Heart right ventricle (tissue), 16 donors: ENCODE measurements at regions not wholly inside any gene's neighbourhood (a gene's known extent, or its start where the extent isn't known, plus 50 kb on each side); places are given as distances from the start of the nearest gene placed in this dataset.
A peak's percentile ranks its signal among the peaks of the same experiment; 100 is the strongest.

Source experiments
- ATAC-seq, 8 donors: fragments of 200-7000 bp; cut with Tn5 transposase; one replicate each; pipeline ENCODE4 v1.9.1; 2020; ENCODE audit warnings: mild to moderate bottlenecking in 8 of 8, moderate library complexity in 8 of 8, moderate number of reproducible peaks in 1 of 8
- DNase-seq, 2 donors: peaks; one replicate each; pipeline ENCODE4 v3.0.0-alpha.2; 2020
- H3K27ac ChIP-seq, 10 donors: fragments of 200-600 bp; sonication (generic) in 2 of 10; one replicate each; pipeline versions ENCODE4 v1.5.0 to v1.8.0; 2020 to 2022; ENCODE audit warnings: mild to moderate bottlenecking in 3 of 10
- H3K27me3 ChIP-seq, 7 donors: fragments of 200-600 bp; one replicate each; pipeline ENCODE4 v1.8.0; 2021 to 2022; ENCODE audit warnings: mild to moderate bottlenecking in 2 of 7
- H3K36me3 ChIP-seq, 9 donors: fragments of 200-600 bp; sonication (generic) in 1 of 9; one replicate each; pipeline versions ENCODE4 v1.5.0 to v1.8.0; 2020 to 2022; ENCODE audit warnings: mild to moderate bottlenecking in 2 of 9
- H3K4me1 ChIP-seq, 9 donors: fragments of 200-600 bp; sonication (generic) in 1 of 9; one replicate each; pipeline versions ENCODE4 v1.5.0 to v1.8.0; 2020 to 2022; ENCODE audit warnings: mild to moderate bottlenecking in 4 of 9
- H3K4me3 ChIP-seq, 10 donors: fragments of 200-600 bp; sonication (generic) in 2 of 10; one replicate each; pipeline versions ENCODE4 v1.5.0 to v1.8.0; 2020 to 2022; ENCODE audit warnings: mild to moderate bottlenecking in 7 of 10, moderate library complexity in 2 of 10
- H3K9me3 ChIP-seq, 11 donors: fragments of 200-600 bp in 10 of 11; sonication (generic) in 2 of 11; one replicate each; pipeline versions ENCODE4 v1.5.0 to v1.8.0; 2013 to 2022; ENCODE audit warnings: mild to moderate bottlenecking in 2 of 11, control low read depth in 1 of 11, moderate library complexity in 1 of 11
- WGBS, 2 donors: extraction: QIAGEN DNeasy Blood & Tissue Kit; methylation state at CpG; one replicate each; pipeline ENCODE4 v1.1.7; 2013; ENCODE audit warnings: inconsistent platforms in 1 of 2; 5-methylcytosine and 5-hydroxymethylcytosine counted together
- intact Hi-C, 10 donors: fragments of 100-400 bp; cut with DNase I; formaldehyde crosslinking; loops; one replicate each; pipeline versions ENCODE4 v1.11.1 to v1.14.2; 2022
- TF ChIP-seq, protein P1 (sequence below), 9 donors: fragments of 200-600 bp; sonication (generic) in 2 of 9; IDR thresholded peaks; one replicate each; pipeline versions ENCODE4 v1.5.0 to v1.8.0; 2021 to 2022; ENCODE audit warnings: antibody characterized with exemption in 9 of 9, mild to moderate bottlenecking in 5 of 9, moderate library complexity in 1 of 9
- donor health status: Arrhythmogenic right ventricular cardiomyopathy.
- donor health status: ischemic (EF 13 %, LVEDD 7.1; RV severe dilation, severe dysfunction).
- donor health status: healthy with polysubstance abuse.
- donor health status: DM: no; HTN: yes; CAD: no.
- donor health status: DM: no; HTN: no; CAD: no.
- donor health status: ischemic (EF 25% LVEDD 6.9; RV normal size, moderate dysfunction).
- donor health status: ischemic (EF 25% LVEDD 5.7; RV mildly dilated, moderate dysfunction).
- donor health status: healthy.
- donor health status: DM: yes; HTN: yes; CAD: no.
- donor health status: Ischemic cardiomyopathy.
- donor health status: ischemic (EF 35%, LVEDD 5.7; RV mildly dilated, moderate dysfunction).
- donor health status: nonischemic (EF 11% LVEDD 7.7; RV severe dilation, severe dysfunction).
- donor health status: DM: yes; HTN: yes; CAD: no.
- donor health status: PGD.
- donor health status: ischemic (EF 29% LVEDD 5.4; RV normal size, mild dysfunction).
- donor health status: nonischemic (EF 23%, LVEDD 6.1; RV moderate dilation, normal function).

DNA sequence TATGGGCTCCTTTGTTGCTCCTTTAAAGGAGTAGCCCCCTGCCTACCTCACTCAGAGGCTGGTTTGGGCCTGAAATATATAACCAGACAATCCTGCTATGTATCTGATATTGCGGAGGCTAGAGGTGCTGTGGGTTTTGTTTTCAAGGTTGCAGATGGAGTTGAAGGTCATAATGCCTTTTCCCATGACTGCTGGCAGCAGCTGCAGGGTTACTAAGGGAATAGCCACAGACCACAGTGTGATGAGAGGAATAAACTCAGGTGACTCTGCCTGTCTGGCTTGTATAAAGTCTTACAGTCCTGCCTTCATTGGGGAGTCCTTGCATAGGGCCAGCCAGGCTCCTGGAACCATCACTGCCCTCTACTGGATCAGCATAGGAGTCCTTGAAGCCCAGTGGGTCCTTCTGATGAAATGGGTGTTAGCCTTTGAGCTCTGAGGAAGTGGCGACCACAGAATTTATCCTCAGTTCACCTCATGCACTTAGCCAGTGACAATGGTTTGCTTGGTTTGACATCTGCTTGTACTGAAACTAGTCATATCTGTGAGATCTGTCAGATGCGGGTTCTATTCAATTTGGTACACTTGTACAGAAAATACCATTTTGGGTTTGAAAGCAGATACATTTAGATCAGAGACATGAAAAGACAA, 174.4 kb upstream of the HMCN1 start:
- peak in 1 of 2 donors; percentile 40 for DNase-seq
- intact Hi-C loops: no loop called here
- H3K27ac ChIP-seq: peak overlapping the region in 2 of 10 donors; percentile 34 to 42

GRCh38 chr1:185559151-185559550, 175.0 kb upstream of the HMCN1 start:
- intact Hi-C loops: no loop called here
- ATAC-seq (no peak), DNase-seq (no peak)
- H3K4me1 ChIP-seq: peaks cover 0 to 25% (median 0%) of the 10 kb centered on the region in 9 donors
- TF ChIP-seq, protein P1, sequence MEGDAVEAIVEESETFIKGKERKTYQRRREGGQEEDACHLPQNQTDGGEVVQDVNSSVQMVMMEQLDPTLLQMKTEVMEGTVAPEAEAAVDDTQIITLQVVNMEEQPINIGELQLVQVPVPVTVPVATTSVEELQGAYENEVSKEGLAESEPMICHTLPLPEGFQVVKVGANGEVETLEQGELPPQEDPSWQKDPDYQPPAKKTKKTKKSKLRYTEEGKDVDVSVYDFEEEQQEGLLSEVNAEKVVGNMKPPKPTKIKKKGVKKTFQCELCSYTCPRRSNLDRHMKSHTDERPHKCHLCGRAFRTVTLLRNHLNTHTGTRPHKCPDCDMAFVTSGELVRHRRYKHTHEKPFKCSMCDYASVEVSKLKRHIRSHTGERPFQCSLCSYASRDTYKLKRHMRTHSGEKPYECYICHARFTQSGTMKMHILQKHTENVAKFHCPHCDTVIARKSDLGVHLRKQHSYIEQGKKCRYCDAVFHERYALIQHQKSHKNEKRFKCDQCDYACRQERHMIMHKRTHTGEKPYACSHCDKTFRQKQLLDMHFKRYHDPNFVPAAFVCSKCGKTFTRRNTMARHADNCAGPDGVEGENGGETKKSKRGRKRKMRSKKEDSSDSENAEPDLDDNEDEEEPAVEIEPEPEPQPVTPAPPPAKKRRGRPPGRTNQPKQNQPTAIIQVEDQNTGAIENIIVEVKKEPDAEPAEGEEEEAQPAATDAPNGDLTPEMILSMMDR (IDR thresholded peaks at IDR 0.05): no peak
- H3K9me3 ChIP-seq: no peaks in the 10 kb centered on the region
- H3K4me3 ChIP-seq: no peak overlapping the region
- no peaks in the 10 kb centered on the region for H3K36me3 ChIP-seq
- WGBS, 2 donors: 75 to 91% methylated on average over 1 of the region's 1 CpG
- no peaks in the 10 kb centered on the region for H3K27me3 ChIP-seq
- no peak overlapping the region for H3K27ac ChIP-seq

More for the DNA sequence above, 174.4 kb upstream of the HMCN1 start:
- Histone ChIP-seq H3K4me3 (no peak overlapping the region), H3K4me1 (peaks cover 0 to 25% (median 0%) of the 10 kb centered on the region in 9 donors), H3K27me3 (no peaks in the 10 kb centered on the region), H3K36me3 (no peaks in the 10 kb centered on the region), H3K9me3 (no peaks in the 10 kb centered on the region)
- 80 to 84% methylated on average over 3 of the region's 3 CpGs for WGBS, 2 donors
- peak; percentile 67 to 91 (median 80) for ATAC-seq
- TF ChIP-seq, protein P1 (IDR thresholded peaks at IDR 0.05): peak in 7 of 9 donors; percentile 15 to 61 (median 40)

GRCh38 chr1:185556561-185556960, 177.6 kb upstream of the HMCN1 start:
- 49 to 94% methylated on average over 1 of the region's 1 CpG for WGBS, 2 donors
- H3K9me3 ChIP-seq: no peaks in the 10 kb centered on the region
- H3K27me3 ChIP-seq: no peaks in the 10 kb centered on the region
- ATAC-seq (no peak), DNase-seq (no peak)
- intact Hi-C loops: no loop called here
- no peak overlapping the region for H3K4me3 ChIP-seq
- no peak overlapping the region for H3K27ac ChIP-seq
- H3K4me1 ChIP-seq: peaks cover 0 to 25% (median 0%) of the 10 kb centered on the region in 9 donors
- TF ChIP-seq, protein P1 (IDR thresholded peaks at IDR 0.05): no peak
- H3K36me3 ChIP-seq: no peaks in the 10 kb centered on the region

DNA sequence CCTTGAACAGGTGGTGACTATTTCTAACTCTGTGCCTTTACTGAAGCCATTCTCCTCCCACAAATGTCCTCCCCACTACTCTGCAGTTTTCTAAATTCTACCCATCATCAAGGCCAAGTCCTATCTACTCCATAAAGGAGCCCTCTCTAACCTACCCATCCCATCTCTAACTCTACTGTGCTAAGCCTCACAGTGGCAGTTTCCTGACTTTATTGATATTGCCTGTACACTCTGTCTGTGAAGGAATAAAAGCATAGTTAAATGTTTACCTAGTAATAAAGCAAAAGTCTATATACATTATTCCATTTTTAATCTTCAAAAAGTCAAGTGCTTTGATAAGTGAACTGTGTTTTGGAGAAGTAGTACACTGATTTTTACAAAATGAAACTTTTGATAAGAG, 178.4 kb upstream of the HMCN1 start:
- no peak overlapping the region for H3K4me3 ChIP-seq
- DNase-seq: no peak
- no peaks in the 10 kb centered on the region for H3K36me3 ChIP-seq
- TF ChIP-seq, protein P1 (IDR thresholded peaks at IDR 0.05): no peak
- ATAC-seq: no peak
- H3K4me1 ChIP-seq: peaks cover 0 to 18% (median 0%) of the 10 kb centered on the region in 9 donors
- no peak overlapping the region for H3K27ac ChIP-seq
- no peaks in the 10 kb centered on the region for H3K9me3 ChIP-seq
- intact Hi-C loops: no loop called here
- no peaks in the 10 kb centered on the region for H3K27me3 ChIP-seq
